Thyroid gland (tissue), 4 donors: ENCODE measurements at regions not wholly inside any gene's neighbourhood (a gene's known extent, or its start where the extent isn't known, plus 50 kb on each side); places are given as distances from the start of the nearest gene placed in this dataset.

ENCODE experiments used
- DNase-seq, 2 donors: peaks; one replicate each; pipeline ENCODE4 v3.0.0-alpha.2; 2019
- H3K27ac ChIP-seq, 3 donors: fragments of 200-600 bp; sonication (generic); 1 replicate in 2 of 3; 2 replicates in 1 of 3; pipeline ENCODE4 v1.5.1; 2016 to 2019; ENCODE audit warnings: mild to moderate bottlenecking in 1 of 3, moderate library complexity in 1 of 3
- H3K27me3 ChIP-seq: fragments of 200-600 bp; sonication (generic); one replicate; pipeline ENCODE4 v1.5.1; 2019
- H3K36me3 ChIP-seq, 2 donors: fragments of 200-600 bp; sonication (generic); one replicate each; pipeline ENCODE4 v1.5.1; 2016 to 2019
- H3K4me1 ChIP-seq, 2 donors: fragments of 200-600 bp; sonication (generic); one replicate each; pipeline ENCODE4 v1.5.1; 2017 to 2019
- H3K4me3 ChIP-seq, 3 donors: fragments of 200-600 bp; sonication (generic); replicated peaks in 1 of 3; 1 replicate in 2 of 3; 2 replicates in 1 of 3; pipeline ENCODE4 v1.5.1; 2016; ENCODE audit warnings: mild to moderate bottlenecking in 1 of 3
- H3K9me3 ChIP-seq: fragments of 200-600 bp; sonication (generic); one replicate; pipeline ENCODE4 v1.5.1; 2017
- CTCF ChIP-seq, 6 experiments: fragments of 200-600 bp in 3 of 6; fragments of 450-650 bp in 3 of 6; sonication (generic) in 3 of 6; IDR thresholded peaks; one replicate each; pipeline ENCODE4 v1.5.1; 2016 to 2019; ENCODE audit warnings: antibody characterized with exemption in 6 of 6, mild to moderate bottlenecking in 2 of 6, inconsistent platforms in 1 of 6, moderate library complexity in 1 of 6
- POLR2A ChIP-seq, 2 donors: fragments of 450-650 bp; IDR thresholded peaks; one replicate each; pipeline ENCODE4 v1.6.1; 2017; ENCODE audit warnings: antibody characterized with exemption in 2 of 2, mild to moderate bottlenecking in 2 of 2, moderate library complexity in 1 of 2
- WGBS, 2 donors: methylation state at CpG; one replicate each; pipeline ENCODE4 v1.1.5; 2017; 5-methylcytosine and 5-hydroxymethylcytosine counted together
- intact Hi-C: fragments of 100-400 bp; cut with DNase I; formaldehyde crosslinking; loops from one replicate; pipeline ENCODE4 v1.15.1; 2023

DNA sequence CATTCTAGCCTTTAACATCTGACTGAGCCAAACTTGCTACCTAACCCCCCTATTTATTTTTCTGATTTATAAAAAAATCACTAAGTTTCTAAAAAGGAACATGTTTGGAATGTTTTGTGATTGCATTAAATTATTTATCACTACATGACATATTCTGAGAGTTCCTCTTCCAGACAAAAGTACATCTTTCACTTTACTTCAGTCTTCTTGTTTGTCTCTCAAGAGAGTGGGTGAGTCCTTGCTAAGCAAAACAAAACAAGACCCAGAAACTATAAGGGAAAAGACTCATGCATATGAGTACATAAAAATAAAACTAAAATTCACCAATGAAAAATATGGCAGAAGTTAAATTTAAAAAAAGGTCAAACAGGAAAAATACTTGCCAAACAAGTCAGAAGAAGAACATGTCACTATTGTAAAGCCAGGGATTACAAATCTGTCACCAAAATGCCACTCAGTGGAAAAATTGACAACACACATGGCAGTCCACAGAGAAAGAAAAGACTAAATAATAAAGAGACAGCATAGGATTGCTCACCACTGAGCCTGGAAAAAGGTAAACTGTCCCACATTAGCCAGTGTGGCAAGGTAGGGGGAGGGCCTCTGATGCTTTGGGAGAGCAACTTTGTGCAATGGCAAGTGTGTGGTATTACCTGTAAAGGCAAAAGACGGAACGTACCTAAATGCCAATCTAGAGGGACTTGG lies 166.7 kb upstream of the ZNF32 start:
- no peak overlapping the region for H3K4me3 ChIP-seq
- no peaks in the 10 kb centered on the region for H3K4me1 ChIP-seq
- H3K27me3 ChIP-seq, result no peaks in the 10 kb centered on the region
- DNase-seq, result no peak
- H3K9me3 ChIP-seq, result no peaks in the 10 kb centered on the region
- 90 to 95% methylated on average over 2 of the region's 2 CpGs for WGBS, 2 donors
- no peak overlapping the region for H3K27ac ChIP-seq
- no peaks in the 10 kb centered on the region for H3K36me3 ChIP-seq
- intact Hi-C loops, result no loop called here
- TF ChIP-seq POLR2A (IDR thresholded peaks at IDR 0.05), result no peak

GRCh38 chr10:43814663-43815062 lies 166.0 kb upstream of the ZNF32 start:
- H3K27me3 ChIP-seq, result no peaks in the 10 kb centered on the region
- no peak for DNase-seq
- H3K4me1 ChIP-seq, result peaks cover 0 to 3% of the 10 kb centered on the region in 2 donors
- intact Hi-C loops, result no loop called here
- no peaks in the 10 kb centered on the region for H3K36me3 ChIP-seq
- H3K4me3 ChIP-seq, result no peak overlapping the region
- H3K27ac ChIP-seq, result no peak overlapping the region
- no peak for TF ChIP-seq POLR2A (IDR thresholded peaks at IDR 0.05)
- TF ChIP-seq CTCF (IDR thresholded peaks at IDR 0.05), result no peak
- H3K9me3 ChIP-seq, result no peaks in the 10 kb centered on the region
- 97 to 100% methylated on average over 1 of the region's 1 CpG for WGBS, 2 donors

DNA sequence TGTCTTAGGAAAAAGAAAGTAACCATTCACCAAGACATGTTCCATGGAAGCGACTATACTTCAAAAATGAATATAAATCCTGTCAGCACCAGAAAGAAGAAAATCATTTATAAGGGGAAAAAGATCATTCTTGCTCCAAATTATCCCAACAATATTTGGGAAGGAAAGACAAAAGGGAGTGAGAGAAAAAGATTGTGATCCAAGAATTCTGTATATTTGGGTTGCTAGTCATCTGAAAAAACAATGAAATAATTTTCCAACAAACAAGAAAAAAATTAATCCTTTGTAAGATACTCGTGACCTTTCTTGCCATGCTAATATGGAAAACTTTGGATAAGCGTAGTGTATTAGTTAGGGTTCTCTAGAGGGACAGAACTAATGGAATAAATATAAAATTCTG lies 163.2 kb upstream of the ZNF32 start:
- no peak overlapping the region for H3K4me3 ChIP-seq
- no peaks in the 10 kb centered on the region for H3K36me3 ChIP-seq
- peaks cover 8 to 10% of the 10 kb centered on the region in 2 donors for H3K4me1 ChIP-seq
- no peak overlapping the region for H3K27ac ChIP-seq
- TF ChIP-seq POLR2A (IDR thresholded peaks at IDR 0.05) (no peak), CTCF (IDR thresholded peaks at IDR 0.05) (no peak)
- 73 to 83% methylated on average over 3 of the region's 3 CpGs for WGBS, 2 donors
- DNase-seq, result no peak
- no peaks in the 10 kb centered on the region for H3K27me3 ChIP-seq
- H3K9me3 ChIP-seq, result no peaks in the 10 kb centered on the region
- intact Hi-C loops, result no loop called here

GRCh38 chr10:43809211-43809930 lies 160.7 kb upstream of the ZNF32 start:
- intact Hi-C loops, result no loop called here
- peak; percentile 43 to 60 for DNase-seq
- H3K27ac ChIP-seq, result peak overlapping the region in 1 of 3 donors; percentile 17
- H3K27me3 ChIP-seq, result no peaks in the 10 kb centered on the region
- 42 to 54% methylated on average over 8 of the region's 8 CpGs for WGBS, 2 donors
- TF ChIP-seq CTCF (IDR thresholded peaks at IDR 0.05) (no peak), POLR2A (IDR thresholded peaks at IDR 0.05) (no peak)
- H3K9me3 ChIP-seq, result no peaks in the 10 kb centered on the region
- H3K4me1 ChIP-seq, result peaks cover 8 to 10% of the 10 kb centered on the region in 2 donors
- no peak overlapping the region for H3K4me3 ChIP-seq
- H3K36me3 ChIP-seq, result no peaks in the 10 kb centered on the region

DNA sequence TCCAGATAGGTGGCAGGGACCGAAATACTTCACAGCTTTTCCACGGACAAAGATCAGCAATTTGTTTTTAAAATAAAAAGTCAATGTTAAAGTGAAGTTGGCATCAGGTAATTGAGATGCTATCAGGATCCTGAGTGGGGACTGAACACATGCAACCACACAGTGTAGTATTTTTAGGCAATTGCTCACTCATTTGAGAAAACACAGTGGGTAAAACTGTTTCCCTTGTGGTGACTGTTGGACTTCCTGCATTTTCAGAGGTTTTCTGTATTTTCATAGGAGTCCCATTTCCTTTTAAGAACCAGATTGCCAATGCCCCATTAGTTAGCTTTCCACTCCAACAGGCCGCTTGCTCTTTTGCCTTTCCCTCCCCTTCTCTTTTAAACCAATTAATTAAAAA lies 159.5 kb upstream of the ZNF32 start:
- no peak overlapping the region for H3K27ac ChIP-seq
- no peak for DNase-seq
- no peaks in the 10 kb centered on the region for H3K36me3 ChIP-seq
- 79 to 84% methylated on average over 3 of the region's 3 CpGs for WGBS, 2 donors
- TF ChIP-seq POLR2A (IDR thresholded peaks at IDR 0.05), result no peak
- no peak for TF ChIP-seq CTCF (IDR thresholded peaks at IDR 0.05)
- H3K9me3 ChIP-seq, result no peaks in the 10 kb centered on the region
- H3K4me3 ChIP-seq, result no peak overlapping the region
- H3K4me1 ChIP-seq, result peaks cover 8 to 10% of the 10 kb centered on the region in 2 donors
- H3K27me3 ChIP-seq, result no peaks in the 10 kb centered on the region
- intact Hi-C loops, result no loop called here
